Stimulated activated memory B cell treated with anti-CD40 and anti-IgM and Interleukin-4, amounts not matched to agents 10 μg/mL and 1 μg/mL and 100 μg/mL, for 72 hours (primary cell): ENCODE measurements at regions not wholly inside any gene's neighbourhood (a gene's known extent, or its start where the extent isn't known, plus 50 kb on each side); places are given as distances from the start of the nearest gene placed in this dataset.

ENCODE experiments used
- ATAC-seq: fragments of 150-1000 bp; cut with Tn5 transposase; 2 replicates; pipeline ENCODE4 v1.10.0; 2021
- H3K27ac Mint-ChIP-seq: one replicate; pipeline ENCODE4 v1.8.0; 2022; ENCODE audit warnings: mild to moderate bottlenecking, mixed read lengths
- H3K27me3 Mint-ChIP-seq: one replicate; pipeline ENCODE4 v1.8.0; 2022; ENCODE audit warnings: mixed read lengths
- H3K36me3 Mint-ChIP-seq: one replicate; pipeline ENCODE4 v1.8.0; 2022; ENCODE audit warnings: mixed read lengths
- H3K4me1 Mint-ChIP-seq: one replicate; pipeline ENCODE4 v1.8.0; 2022; ENCODE audit warnings: mixed read lengths
- H3K4me3 Mint-ChIP-seq: one replicate; pipeline ENCODE4 v1.8.0; 2022; ENCODE audit warnings: mild to moderate bottlenecking, moderate library complexity, mixed read lengths
- H3K9me3 Mint-ChIP-seq: one replicate; pipeline ENCODE4 v1.8.0; 2022; ENCODE audit warnings: mixed read lengths

GRCh38 chr7:136618818-136619217 lies 249.6 kb upstream of the CHRM2 start:
- no peak for ATAC-seq
- H3K4me3 Mint-ChIP-seq: no peak overlapping the region
- no peaks in the 10 kb centered on the region for H3K27me3 Mint-ChIP-seq
- H3K9me3 Mint-ChIP-seq: peaks cover 2% of the 10 kb centered on the region
- no peaks in the 10 kb centered on the region for H3K36me3 Mint-ChIP-seq
- H3K4me1 Mint-ChIP-seq: no peaks in the 10 kb centered on the region
- H3K27ac Mint-ChIP-seq: no peak overlapping the region

GRCh38 chr7:136617176-136617575 lies 251.3 kb upstream of the CHRM2 start:
- Mint-ChIP-seq H3K4me3 (no peak overlapping the region), H3K27me3 (no peaks in the 10 kb centered on the region)

GRCh38 chr7:136605532-136606329 lies 262.7 kb upstream of the CHRM2 start:
- Mint-ChIP-seq H3K36me3 (no peaks in the 10 kb centered on the region), H3K27me3 (no peaks in the 10 kb centered on the region), H3K4me1 (no peaks in the 10 kb centered on the region), H3K9me3 (peaks cover 13% of the 10 kb centered on the region), H3K27ac (no peak overlapping the region), H3K4me3 (no peak overlapping the region)
- no peak for ATAC-seq

More at GRCh38 chr7:136617176-136617575, 251.3 kb upstream of the CHRM2 start:
- ATAC-seq: no peak
- Mint-ChIP-seq H3K36me3 (no peaks in the 10 kb centered on the region), H3K27ac (no peak overlapping the region), H3K4me1 (no peaks in the 10 kb centered on the region), H3K9me3 (peaks cover 8% of the 10 kb centered on the region)

GRCh38 chr7:136601772-136602171 lies 266.7 kb upstream of the CHRM2 start:
- ATAC-seq: no peak
- Mint-ChIP-seq H3K27me3 (no peaks in the 10 kb centered on the region), H3K36me3 (no peaks in the 10 kb centered on the region), H3K4me3 (no peak overlapping the region), H3K27ac (no peak overlapping the region), H3K4me1 (no peaks in the 10 kb centered on the region), H3K9me3 (peaks cover 18% of the 10 kb centered on the region)

GRCh38 chr7:136600475-136600874 lies 268.0 kb upstream of the CHRM2 start:
- Mint-ChIP-seq H3K27me3 (no peaks in the 10 kb centered on the region), H3K4me1 (no peaks in the 10 kb centered on the region), H3K4me3 (no peak overlapping the region), H3K27ac (no peak overlapping the region), H3K9me3 (peaks cover 18% of the 10 kb centered on the region), H3K36me3 (no peaks in the 10 kb centered on the region)
- ATAC-seq: no peak

DNA sequence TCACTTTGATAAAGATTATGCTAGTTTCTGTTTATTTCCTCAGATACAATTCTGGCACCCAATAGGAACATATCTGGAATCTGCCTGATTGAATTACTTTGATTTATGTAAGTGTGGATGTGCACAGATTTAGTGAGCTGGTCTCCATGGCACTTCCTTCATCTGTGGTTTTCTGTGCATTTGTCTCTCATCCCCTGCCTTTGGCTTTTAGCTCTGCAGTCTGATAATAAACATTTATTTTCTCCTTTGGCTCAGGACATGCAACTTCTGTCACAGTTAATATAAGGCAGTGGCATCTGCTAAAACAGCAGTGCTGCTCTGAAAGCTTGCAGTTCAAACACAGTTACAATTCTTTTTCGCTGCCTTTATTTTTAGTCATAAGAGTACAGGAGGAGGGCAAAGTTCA lies 273.7 kb upstream of the CHRM2 start:
- H3K36me3 Mint-ChIP-seq: no peaks in the 10 kb centered on the region
- H3K9me3 Mint-ChIP-seq: peaks cover 8% of the 10 kb centered on the region
- no peaks in the 10 kb centered on the region for H3K4me1 Mint-ChIP-seq
- ATAC-seq: no peak
- no peak overlapping the region for H3K4me3 Mint-ChIP-seq
- no peak overlapping the region for H3K27ac Mint-ChIP-seq
- no peaks in the 10 kb centered on the region for H3K27me3 Mint-ChIP-seq

DNA sequence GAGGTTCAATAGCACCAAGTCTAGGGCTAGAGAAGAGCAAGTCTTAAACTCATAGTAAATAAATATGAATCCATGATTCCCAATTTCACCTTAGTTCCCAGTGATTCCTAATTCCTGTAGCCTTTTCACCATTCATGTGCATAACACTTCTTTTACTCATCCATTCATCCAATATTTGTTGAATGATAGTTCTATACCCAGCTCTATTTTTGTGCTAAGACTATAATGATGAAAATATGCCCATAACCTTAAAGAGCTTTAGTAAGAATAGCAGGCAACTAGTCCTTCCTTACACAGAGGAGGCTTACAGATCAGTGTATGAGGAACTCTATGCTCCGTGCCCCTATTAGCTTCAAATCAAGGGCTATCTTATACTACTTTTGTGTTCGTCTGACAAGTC lies 280.2 kb upstream of the CHRM2 start:
- Mint-ChIP-seq H3K9me3 (no peaks in the 10 kb centered on the region), H3K27ac (no peak overlapping the region), H3K36me3 (no peaks in the 10 kb centered on the region), H3K4me3 (no peak overlapping the region), H3K27me3 (no peaks in the 10 kb centered on the region), H3K4me1 (no peaks in the 10 kb centered on the region)
- no peak for ATAC-seq

DNA sequence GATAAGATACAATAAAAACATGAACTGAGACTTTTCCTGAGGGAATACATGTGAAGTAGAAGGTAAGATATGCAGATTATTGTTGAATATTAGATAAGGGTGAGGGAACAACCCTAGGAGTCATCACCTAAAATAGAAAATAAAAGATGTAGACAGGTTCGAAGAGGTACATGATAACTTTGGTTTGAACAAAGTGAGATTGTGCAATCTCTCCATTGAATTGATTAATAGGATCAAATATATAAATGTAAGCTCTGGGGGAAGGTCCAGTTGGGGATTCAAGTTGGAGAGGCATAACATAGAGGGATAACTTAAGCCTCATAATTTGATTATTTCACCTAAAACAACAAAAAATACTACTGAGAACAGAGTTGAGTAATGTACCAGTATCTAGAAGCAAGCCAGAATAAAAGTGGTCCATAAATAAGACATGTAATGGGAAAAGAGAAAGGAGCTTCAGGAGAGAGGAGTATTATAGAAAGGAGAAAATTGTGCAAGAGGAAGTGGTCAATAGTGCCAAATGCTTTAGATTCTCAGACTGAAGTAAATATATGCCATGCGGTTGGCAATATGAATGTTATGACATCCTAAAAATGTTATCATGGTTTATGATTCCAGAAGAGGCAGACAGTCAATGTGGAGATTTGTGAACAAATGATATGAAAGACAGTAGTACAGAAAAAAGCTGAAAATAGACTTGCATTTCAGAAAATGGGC lies 282.3 kb upstream of the CHRM2 start:
- Mint-ChIP-seq H3K4me3 (no peak overlapping the region), H3K9me3 (peaks cover 2% of the 10 kb centered on the region)

DNA sequence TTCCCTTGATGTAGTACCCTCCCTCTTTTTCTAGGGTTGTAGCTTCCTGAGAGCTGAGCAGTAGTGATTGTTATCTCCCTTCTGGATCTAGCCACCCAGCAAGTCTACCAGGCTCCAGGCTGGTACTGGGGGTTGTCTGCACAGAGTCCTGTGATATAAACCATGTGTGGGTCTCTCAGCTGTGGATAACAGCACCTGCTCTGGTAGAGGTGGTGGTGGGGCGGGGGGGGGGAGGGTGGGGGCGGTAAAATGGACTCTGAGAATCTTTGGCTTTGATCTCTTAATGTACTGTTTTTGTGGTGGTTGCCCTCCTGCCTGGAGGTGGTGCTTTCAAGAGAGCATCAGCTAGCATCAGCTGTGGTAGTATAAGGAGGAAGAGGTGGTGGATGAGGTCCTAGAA lies 302.0 kb upstream of the CHRM2 start:
- H3K4me1 Mint-ChIP-seq: no peaks in the 10 kb centered on the region
- peak; percentile 27 for ATAC-seq
- no peaks in the 10 kb centered on the region for H3K27me3 Mint-ChIP-seq
- no peak overlapping the region for H3K4me3 Mint-ChIP-seq
- H3K9me3 Mint-ChIP-seq: peaks cover 5% of the 10 kb centered on the region
- H3K36me3 Mint-ChIP-seq: no peaks in the 10 kb centered on the region
- H3K27ac Mint-ChIP-seq: no peak overlapping the region

More for the DNA sequence above, 282.3 kb upstream of the CHRM2 start:
- H3K36me3 Mint-ChIP-seq: no peaks in the 10 kb centered on the region
- ATAC-seq: no peak
- H3K27ac Mint-ChIP-seq: no peak overlapping the region
- H3K4me1 Mint-ChIP-seq: no peaks in the 10 kb centered on the region
- no peaks in the 10 kb centered on the region for H3K27me3 Mint-ChIP-seq

DNA sequence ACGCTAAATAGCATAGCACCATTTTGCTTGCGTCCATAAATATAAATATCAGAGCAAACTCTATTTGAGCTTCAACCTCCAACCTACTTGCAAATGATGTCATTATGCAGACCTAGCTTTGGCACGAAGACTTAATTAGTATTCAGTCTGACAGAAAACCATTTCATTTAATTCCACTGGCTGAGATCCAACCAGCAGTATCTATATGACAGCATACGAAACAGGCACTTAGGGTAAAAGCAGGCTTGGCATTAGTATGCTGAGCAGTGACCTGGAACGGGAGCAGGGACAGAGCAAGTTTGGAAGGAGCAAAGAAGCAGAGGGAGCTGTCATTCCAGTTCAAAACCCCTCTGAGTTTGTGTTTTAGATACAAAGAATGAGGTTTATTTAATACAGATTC lies 312.5 kb upstream of the CHRM2 start:
- Mint-ChIP-seq H3K4me1 (no peaks in the 10 kb centered on the region), H3K27ac (no peak overlapping the region), H3K27me3 (no peaks in the 10 kb centered on the region), H3K9me3 (peaks cover 4% of the 10 kb centered on the region), H3K36me3 (no peaks in the 10 kb centered on the region), H3K4me3 (no peak overlapping the region)
- no peak for ATAC-seq

DNA sequence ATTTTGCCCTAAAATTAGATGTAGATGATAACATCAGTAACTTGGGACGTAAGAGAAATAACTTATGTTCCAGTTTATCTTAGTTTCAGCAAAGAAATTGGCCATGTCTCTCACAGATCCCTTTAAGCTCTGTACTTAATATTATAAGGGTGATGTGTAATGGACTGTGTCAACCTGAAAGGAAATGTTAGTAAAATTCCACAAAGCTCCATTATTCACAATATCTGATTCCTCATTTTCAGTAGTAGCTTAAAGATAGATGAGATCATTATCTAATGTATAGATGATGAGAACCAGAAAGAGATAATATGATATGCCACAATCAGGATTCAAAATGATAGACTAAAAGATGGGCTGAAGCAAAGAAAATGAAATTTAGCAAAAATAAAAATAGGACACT lies 316.8 kb upstream of the CHRM2 start:
- no peak overlapping the region for H3K27ac Mint-ChIP-seq
- H3K4me3 Mint-ChIP-seq: no peak overlapping the region
- H3K36me3 Mint-ChIP-seq: no peaks in the 10 kb centered on the region
- no peaks in the 10 kb centered on the region for H3K27me3 Mint-ChIP-seq
- H3K4me1 Mint-ChIP-seq: no peaks in the 10 kb centered on the region
- no peak for ATAC-seq
- no peaks in the 10 kb centered on the region for H3K9me3 Mint-ChIP-seq

DNA sequence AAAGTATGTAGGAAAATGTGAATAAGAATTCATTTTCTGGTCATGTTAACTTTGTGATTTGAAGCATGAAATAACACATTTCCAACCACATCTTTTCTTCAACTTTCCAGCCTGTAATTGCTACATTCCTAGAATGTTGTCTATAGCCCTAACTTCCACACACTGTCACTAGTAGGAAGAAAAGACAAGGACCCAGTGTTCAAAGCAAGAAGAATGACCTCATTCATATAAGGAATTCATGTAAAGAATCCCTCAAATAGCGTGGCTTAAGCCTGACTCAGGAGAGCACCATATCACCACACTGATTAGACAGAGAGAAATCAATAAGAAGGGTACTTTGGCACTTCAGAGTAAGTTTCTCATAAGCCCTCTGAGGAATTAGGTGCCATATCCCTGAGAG lies 318.7 kb upstream of the CHRM2 start:
- Mint-ChIP-seq H3K36me3 (no peaks in the 10 kb centered on the region), H3K4me3 (no peak overlapping the region), H3K4me1 (no peaks in the 10 kb centered on the region), H3K27me3 (no peaks in the 10 kb centered on the region), H3K27ac (no peak overlapping the region), H3K9me3 (no peaks in the 10 kb centered on the region)
- no peak for ATAC-seq

DNA sequence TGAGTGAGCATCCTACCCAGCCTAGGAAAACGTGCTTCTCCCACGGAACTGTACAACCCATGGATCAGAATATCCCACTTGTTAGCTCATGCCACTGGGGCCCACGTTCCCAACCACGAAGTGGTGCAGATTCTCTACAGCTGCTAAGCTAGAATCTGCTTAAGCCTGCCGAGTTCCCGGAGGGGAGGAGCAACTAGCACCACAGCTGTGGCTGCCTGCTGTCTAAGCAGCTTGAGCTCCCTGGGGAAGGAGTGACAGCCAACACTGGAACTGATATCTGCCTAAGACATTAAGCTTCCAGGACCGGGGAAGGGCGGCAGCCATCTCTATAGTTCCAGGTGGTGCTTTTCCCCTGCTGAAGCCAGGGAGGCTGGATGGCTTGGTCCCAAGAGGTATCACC lies 334.7 kb upstream of the CHRM2 start:
- Mint-ChIP-seq H3K9me3 (peaks cover 7% of the 10 kb centered on the region), H3K4me3 (no peak overlapping the region), H3K27ac (no peak overlapping the region), H3K27me3 (no peaks in the 10 kb centered on the region), H3K36me3 (no peaks in the 10 kb centered on the region), H3K4me1 (no peaks in the 10 kb centered on the region)
- ATAC-seq: no peak

- H3K9me3 Mint-ChIP-seq: peaks cover 10% of the 10 kb centered on the region
- no peak overlapping the region for H3K4me3 Mint-ChIP-seq
- H3K27ac Mint-ChIP-seq: no peak overlapping the region
- H3K4me1 Mint-ChIP-seq: no peaks in the 10 kb centered on the region
- no peaks in the 10 kb centered on the region for H3K27me3 Mint-ChIP-seq
- no peaks in the 10 kb centered on the region for H3K36me3 Mint-ChIP-seq
- no peak for ATAC-seq
Observed at GRCh38 chr7:136530831-136531230, 337.6 kb upstream of the CHRM2 start.

- Mint-ChIP-seq H3K9me3 (peaks cover 6% of the 10 kb centered on the region), H3K27me3 (no peaks in the 10 kb centered on the region), H3K27ac (no peak overlapping the region), H3K36me3 (no peaks in the 10 kb centered on the region), H3K4me3 (no peak overlapping the region), H3K4me1 (no peaks in the 10 kb centered on the region)
- ATAC-seq: no peak
Observed at GRCh38 chr7:136528329-136528728, 340.1 kb upstream of the CHRM2 start.

- Mint-ChIP-seq H3K36me3 (no peaks in the 10 kb centered on the region), H3K4me3 (no peak overlapping the region), H3K27ac (no peak overlapping the region), H3K27me3 (no peaks in the 10 kb centered on the region), H3K9me3 (peaks cover 6% of the 10 kb centered on the region), H3K4me1 (no peaks in the 10 kb centered on the region)
- ATAC-seq: no peak
Observed at GRCh38 chr7:136527554-136527953, 340.9 kb upstream of the CHRM2 start.
